HCT116 (cell line): ENCODE measurements at regions not wholly inside any gene's neighbourhood (a gene's known extent, or its start where the extent isn't known, plus 50 kb on each side); places are given as distances from the start of the nearest gene placed in this dataset.

Experiments used
- ATAC-seq: fragments of 200-7000 bp; cut with Tn5 transposase; 2 replicates; pipeline ENCODE4 v1.9.1; 2020; ENCODE audit warnings: mild to moderate bottlenecking, moderate library complexity
- BruUV-seq: library from RNA; stranded (reverse); fragments of 400-500 nt; replicated peaks from 2 replicates; lab custom pipeline; 2021; lab: Mats Ljungman, UMichigan
- CTCF ChIA-PET: fragments of 300-600 bp; sonication (Branson Sonifier 250); formaldehyde crosslinking; loops from one replicate; lab custom pipeline; 2021; ENCODE audit warnings: antibody characterized with exemption; lab: Charles Lee
- POLR2A ChIA-PET: fragments of 300-600, 350-600 bp; sonication (Branson Sonifier 250); formaldehyde crosslinking; loops from one replicate; lab custom pipeline; 2021; ENCODE audit warnings: antibody characterized with exemption; lab: Charles Lee
- RAD21 ChIA-PET, 2 experiments: fragments of 300-600 bp; sonication (Branson Sonifier 250); formaldehyde crosslinking; loops; one replicate each; lab custom pipeline; 2023; ENCODE audit warnings: low total read pairs in 2 of 2; ENCODE audit not compliant: uncharacterized antibody in 2 of 2, unreplicated experiment in 2 of 2, low non-redundant PET in 1 of 2; lab: Charles Lee
- DNase-seq: peaks from one replicate; pipeline ENCODE4 v3.0.0-alpha.2; 2010; ENCODE audit warnings: low read depth, low spot score
- H2AFZ ChIP-seq: fragments of 200-600 bp; shearing (Covaris generic), sonication (generic); 2 replicates; pipeline ENCODE4 v1.6.1; 2017; ENCODE audit warnings: low read depth, mixed run types, mixed read lengths, antibody characterized with exemption, low read length; ENCODE audit not compliant: poor library complexity, severe bottlenecking
- H3K27ac ChIP-seq: 2 replicates; pipeline ENCODE4 v1.5.1; 2012; ENCODE audit warnings: low read depth, low read length
- H3K27me3 ChIP-seq: fragments of 200-600 bp; sonication (generic); 2 replicates; pipeline ENCODE4 v1.6.1; 2016; ENCODE audit warnings: mixed run types, low read length, mixed read lengths; ENCODE audit not compliant: insufficient read depth
- H3K36me3 ChIP-seq, 2 experiments: fragments of 200-500 bp in 1 of 2; fragments of 200-600 bp in 1 of 2; sonication (Bioruptor generic) in 1 of 2; sonication (generic) in 1 of 2; 2 replicates each; pipeline versions ENCODE4 v1.5.1 to v1.6.1; 2014 to 2016; ENCODE audit warnings: low read length in 2 of 2, inconsistent platforms in 1 of 2, mixed read lengths in 1 of 2, mixed run types in 1 of 2; ENCODE audit not compliant: insufficient read depth in 2 of 2, control insufficient read depth in 1 of 2
- H3K4me1 ChIP-seq, 2 experiments: fragments of 200-600 bp in 1 of 2; sonication (generic) in 1 of 2; 2 replicates each; pipeline versions ENCODE4 v1.5.1 to v1.6.1; 2012 to 2017; ENCODE audit warnings: low read length in 2 of 2, inconsistent platforms in 1 of 2, mild to moderate bottlenecking in 1 of 2, mixed read lengths in 1 of 2, mixed run types in 1 of 2, moderate library complexity in 1 of 2; ENCODE audit not compliant: insufficient read depth in 2 of 2, control insufficient read depth in 1 of 2
- H3K4me2 ChIP-seq: fragments of 200-600 bp; sonication (generic); 2 replicates; pipeline ENCODE4 v1.6.1; 2017; ENCODE audit warnings: mixed run types, low read length, mixed read lengths
- H3K4me3 ChIP-seq, 2 experiments: fragments of 200-600 bp in 1 of 2; sonication (generic) in 1 of 2; replicated peaks in 1 of 2; 2 replicates each; pipeline ENCODE4 v1.5.1; 2011 to 2016; ENCODE audit warnings: low read length in 2 of 2, control low read depth in 1 of 2, low read depth in 1 of 2, mild to moderate bottlenecking in 1 of 2, mixed read lengths in 1 of 2, mixed run types in 1 of 2
- H3K79me2 ChIP-seq: fragments of 200-600 bp; sonication (generic); 2 replicates; pipeline ENCODE4 v1.6.1; 2017; ENCODE audit warnings: mild to moderate bottlenecking, mixed run types, low read length, moderate library complexity, mixed read lengths; ENCODE audit not compliant: insufficient read depth
- H3K9ac ChIP-seq: fragments of 200-600 bp; sonication (generic); 2 replicates; pipeline ENCODE4 v1.6.1; 2016; ENCODE audit warnings: low read length, mixed read lengths
- H3K9me2 ChIP-seq: fragments of 200-600 bp; sonication (generic), shearing (Covaris generic); 2 replicates; pipeline ENCODE4 v1.6.1; 2017; ENCODE audit warnings: mixed run types, mild to moderate bottlenecking, moderate library complexity; ENCODE audit not compliant: insufficient read depth
- H3K9me3 ChIP-seq, 2 experiments: fragments of 200-500 bp in 1 of 2; fragments of 200-600 bp in 1 of 2; sonication (Bioruptor generic) in 1 of 2; sonication (generic) in 1 of 2; 2 replicates each; pipeline ENCODE4 v1.6.1; 2014 to 2017; ENCODE audit warnings: low read length in 2 of 2, mixed read lengths in 2 of 2, inconsistent platforms in 1 of 2, low read depth in 1 of 2, mild to moderate bottlenecking in 1 of 2, mixed run types in 1 of 2, moderate library complexity in 1 of 2; ENCODE audit not compliant: control insufficient read depth in 1 of 2, insufficient read depth in 1 of 2
- H4K20me1 ChIP-seq: fragments of 200-600 bp; sonication (generic), shearing (Covaris generic); 2 replicates; pipeline ENCODE4 v1.6.1; 2017; ENCODE audit warnings: mixed run types, mild to moderate bottlenecking, moderate library complexity; ENCODE audit not compliant: insufficient read depth
- EGR1 ChIP-seq: IDR thresholded peaks from 2 replicates; pipeline ENCODE4 v1.6.1; 2012; ENCODE audit warnings: low read depth
- FOSL1 ChIP-seq: IDR thresholded peaks from 2 replicates; pipeline ENCODE4 v1.6.1; 2012; ENCODE audit warnings: low read depth
- JUND ChIP-seq: IDR thresholded peaks from 2 replicates; pipeline ENCODE4 v1.6.1; 2012
- SRF ChIP-seq: IDR thresholded peaks from 2 replicates; pipeline ENCODE4 v1.6.1; 2012; ENCODE audit warnings: low read depth
- intact Hi-C: fragments of 100-400 bp; cut with micrococcal nuclease; formaldehyde crosslinking; loops from 2 replicates; pipeline ENCODE4 v1.10.0; 2022
- TF ChIP-seq, protein P1 (sequence below): IDR thresholded peaks from 2 replicates; pipeline ENCODE4 v1.6.1; 2012; ENCODE audit warnings: low read depth
- TF ChIP-seq, protein P2 (sequence below): IDR thresholded peaks from 2 replicates; pipeline ENCODE4 v1.6.1; 2012

DNA sequence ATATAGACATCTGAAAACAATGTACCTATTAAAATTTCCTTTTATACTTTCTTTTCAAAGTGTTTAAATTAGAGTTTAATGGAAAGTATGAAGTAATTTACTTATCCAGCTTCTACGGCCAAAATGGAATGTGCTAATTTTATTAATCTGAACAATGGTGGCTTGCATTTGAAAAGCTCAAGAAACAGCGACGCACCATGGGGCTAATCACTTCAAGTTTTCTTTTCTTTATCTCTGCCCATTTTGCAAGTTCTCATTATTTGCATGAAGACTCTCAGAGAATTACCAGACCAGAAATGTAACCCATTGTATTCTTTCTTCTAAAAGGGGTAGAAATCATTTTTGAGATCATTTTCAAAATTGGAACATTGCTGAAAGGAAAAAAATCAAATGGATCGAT is 204.0 kb upstream of the STARD13 start (continued):
- TF ChIP-seq, protein P1, sequence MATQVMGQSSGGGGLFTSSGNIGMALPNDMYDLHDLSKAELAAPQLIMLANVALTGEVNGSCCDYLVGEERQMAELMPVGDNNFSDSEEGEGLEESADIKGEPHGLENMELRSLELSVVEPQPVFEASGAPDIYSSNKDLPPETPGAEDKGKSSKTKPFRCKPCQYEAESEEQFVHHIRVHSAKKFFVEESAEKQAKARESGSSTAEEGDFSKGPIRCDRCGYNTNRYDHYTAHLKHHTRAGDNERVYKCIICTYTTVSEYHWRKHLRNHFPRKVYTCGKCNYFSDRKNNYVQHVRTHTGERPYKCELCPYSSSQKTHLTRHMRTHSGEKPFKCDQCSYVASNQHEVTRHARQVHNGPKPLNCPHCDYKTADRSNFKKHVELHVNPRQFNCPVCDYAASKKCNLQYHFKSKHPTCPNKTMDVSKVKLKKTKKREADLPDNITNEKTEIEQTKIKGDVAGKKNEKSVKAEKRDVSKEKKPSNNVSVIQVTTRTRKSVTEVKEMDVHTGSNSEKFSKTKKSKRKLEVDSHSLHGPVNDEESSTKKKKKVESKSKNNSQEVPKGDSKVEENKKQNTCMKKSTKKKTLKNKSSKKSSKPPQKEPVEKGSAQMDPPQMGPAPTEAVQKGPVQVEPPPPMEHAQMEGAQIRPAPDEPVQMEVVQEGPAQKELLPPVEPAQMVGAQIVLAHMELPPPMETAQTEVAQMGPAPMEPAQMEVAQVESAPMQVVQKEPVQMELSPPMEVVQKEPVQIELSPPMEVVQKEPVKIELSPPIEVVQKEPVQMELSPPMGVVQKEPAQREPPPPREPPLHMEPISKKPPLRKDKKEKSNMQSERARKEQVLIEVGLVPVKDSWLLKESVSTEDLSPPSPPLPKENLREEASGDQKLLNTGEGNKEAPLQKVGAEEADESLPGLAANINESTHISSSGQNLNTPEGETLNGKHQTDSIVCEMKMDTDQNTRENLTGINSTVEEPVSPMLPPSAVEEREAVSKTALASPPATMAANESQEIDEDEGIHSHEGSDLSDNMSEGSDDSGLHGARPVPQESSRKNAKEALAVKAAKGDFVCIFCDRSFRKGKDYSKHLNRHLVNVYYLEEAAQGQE, result no peak
- TF ChIP-seq SRF, result no peak
- no peak for TF ChIP-seq JUND
- TF ChIP-seq, protein P2, sequence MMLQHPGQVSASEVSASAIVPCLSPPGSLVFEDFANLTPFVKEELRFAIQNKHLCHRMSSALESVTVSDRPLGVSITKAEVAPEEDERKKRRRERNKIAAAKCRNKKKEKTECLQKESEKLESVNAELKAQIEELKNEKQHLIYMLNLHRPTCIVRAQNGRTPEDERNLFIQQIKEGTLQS, result no peak

DNA sequence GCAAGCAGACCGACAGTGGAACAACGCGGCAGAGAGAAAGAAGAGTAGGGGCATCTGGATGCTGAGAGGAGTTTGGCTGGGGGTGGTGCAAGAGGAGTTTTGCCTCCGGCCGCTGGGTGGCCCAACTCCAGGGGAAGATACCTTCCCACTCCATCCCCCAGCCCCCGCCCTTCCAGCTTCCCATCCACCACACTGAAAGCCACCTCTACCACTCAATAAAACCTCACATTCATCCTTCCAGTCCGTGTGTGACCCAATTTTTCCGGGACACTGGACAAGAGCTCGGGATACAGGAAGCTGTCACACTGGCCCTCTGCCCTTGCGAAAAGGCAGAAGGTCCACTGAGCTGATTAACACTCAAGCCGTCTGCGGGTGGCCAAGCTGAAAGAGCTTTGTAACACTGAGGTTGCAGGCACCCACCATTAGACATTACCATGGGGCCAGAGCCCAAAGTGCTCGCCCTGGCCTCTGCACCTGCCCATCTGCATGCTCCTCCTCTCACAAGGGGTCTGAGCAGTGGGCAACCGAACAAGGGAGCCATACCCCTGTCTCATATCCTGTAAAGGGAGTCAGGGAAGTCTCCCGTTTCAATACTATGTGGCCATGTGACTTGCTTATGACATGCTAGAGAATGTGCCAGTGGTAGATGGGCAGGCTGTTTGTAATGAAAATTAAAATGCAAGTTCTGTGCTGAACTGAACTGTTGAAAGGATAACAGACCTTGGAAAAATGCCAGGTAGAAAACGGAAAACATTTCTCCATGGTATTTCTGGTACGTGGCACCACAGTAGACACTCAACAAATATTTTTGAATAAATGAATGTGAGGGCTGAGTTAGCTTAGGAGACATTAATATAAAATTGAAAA is 205.1 kb upstream of the STARD13 start:
- H4K20me1 ChIP-seq, result no peaks in the 10 kb centered on the region
- no peaks in the 10 kb centered on the region for H3K9me3 ChIP-seq
- BruUV-seq, result no TSS peak
- no peak overlapping the region for H3K9ac ChIP-seq
- H3K4me2 ChIP-seq, result no peak overlapping the region
- RAD21 ChIA-PET, result no interaction called here
- no peaks in the 10 kb centered on the region; the same call in 1 of the 2 replicates for H3K9me2 ChIP-seq
- H2AFZ ChIP-seq, result no peak overlapping the region
- no peaks in the 10 kb centered on the region for H3K79me2 ChIP-seq
- intact Hi-C loops, result no loop called here
- no peaks in the 10 kb centered on the region for H3K27me3 ChIP-seq
- peaks cover 15 to 20% of the 10 kb centered on the region in 2 experiments for H3K4me1 ChIP-seq
- ATAC-seq, result no peak
- no peak for TF ChIP-seq SRF
- no peak for TF ChIP-seq EGR1
- TF ChIP-seq FOSL1, result no peak
- TF ChIP-seq, protein P1, result no peak
- TF ChIP-seq, all 23 proteins: peak for 0
- ChIA-PET CTCF (no interaction called here), POLR2A (no interaction called here)
- Histone ChIP-seq H3K36me3 (no peaks in the 10 kb centered on the region), H3K27ac (no peak overlapping the region), H3K4me3 (no peak overlapping the region)
- DNase-seq, result no peak
